DMS 273 (cell line): ENCODE measurements at regions not wholly inside any gene's neighbourhood (a gene's known extent, or its start where the extent isn't known, plus 50 kb on each side); places are given as distances from the start of the nearest gene placed in this dataset.

Experiments used
- DNase-seq: peaks from one replicate; lab custom pipeline; 2025; ENCODE audit not compliant: unreplicated experiment; lab: John Stamatoyannopoulos, UW

- no peak for DNase-seq
Measured at GRCh38 chr6:19438566-19439353, 398.4 kb upstream of the ID4 start.

GRCh38 chr6:19440531-19440930, 396.6 kb upstream of the ID4 start:
- no peak for DNase-seq

- DNase-seq: no peak
Measured at GRCh38 chr6:19443411-19443810, 393.8 kb upstream of the ID4 start.

DNA sequence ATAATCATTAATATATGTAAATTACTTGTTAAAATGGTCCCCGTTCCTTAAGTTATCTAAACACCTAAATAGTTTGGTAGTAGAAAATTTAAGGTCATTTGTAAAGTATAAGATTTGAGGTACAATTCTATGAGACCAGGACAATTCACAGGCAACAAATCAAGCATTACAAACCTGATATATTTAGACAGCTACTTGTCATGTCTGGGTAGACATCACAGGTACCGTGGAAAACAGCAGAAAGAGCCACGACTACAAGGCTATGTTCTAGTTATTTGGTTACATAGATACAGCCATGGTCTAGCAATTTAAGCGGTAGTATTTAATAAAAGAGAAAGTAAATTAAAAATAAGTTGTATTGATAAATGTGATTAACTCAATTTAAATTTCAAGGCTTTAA, 393.1 kb upstream of the ID4 start:
- no peak for DNase-seq

- no peak for DNase-seq
Measured at GRCh38 chr6:19444481-19444880, 392.7 kb upstream of the ID4 start.

GRCh38 chr6:19446570-19446969, 390.6 kb upstream of the ID4 start:
- DNase-seq: no peak

- no peak for DNase-seq
Measured at GRCh38 chr6:19450651-19451050, 386.5 kb upstream of the ID4 start.

DNA sequence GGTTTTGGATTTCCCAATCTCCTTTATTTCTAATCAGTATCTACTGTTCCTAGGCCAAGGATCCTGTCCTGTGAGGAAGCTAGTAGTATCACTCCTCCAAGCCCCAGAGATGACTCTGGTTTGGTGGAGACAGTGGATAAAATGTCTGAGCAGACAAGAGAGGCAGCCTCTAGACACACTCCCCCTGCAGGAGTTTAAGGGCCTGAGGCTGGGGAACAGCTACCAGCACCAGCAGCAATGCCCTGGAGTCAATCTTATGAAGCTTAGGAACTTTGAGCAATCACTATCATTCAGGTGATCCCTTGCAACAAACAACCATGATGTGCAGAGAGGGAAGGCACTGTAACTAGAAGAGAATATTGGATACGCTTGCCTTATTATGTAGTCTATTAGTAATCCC, 384.7 kb upstream of the ID4 start:
- DNase-seq: peak; percentile 37

GRCh38 chr6:19454001-19454720, 383.0 kb upstream of the ID4 start:
- no peak for DNase-seq

DNA sequence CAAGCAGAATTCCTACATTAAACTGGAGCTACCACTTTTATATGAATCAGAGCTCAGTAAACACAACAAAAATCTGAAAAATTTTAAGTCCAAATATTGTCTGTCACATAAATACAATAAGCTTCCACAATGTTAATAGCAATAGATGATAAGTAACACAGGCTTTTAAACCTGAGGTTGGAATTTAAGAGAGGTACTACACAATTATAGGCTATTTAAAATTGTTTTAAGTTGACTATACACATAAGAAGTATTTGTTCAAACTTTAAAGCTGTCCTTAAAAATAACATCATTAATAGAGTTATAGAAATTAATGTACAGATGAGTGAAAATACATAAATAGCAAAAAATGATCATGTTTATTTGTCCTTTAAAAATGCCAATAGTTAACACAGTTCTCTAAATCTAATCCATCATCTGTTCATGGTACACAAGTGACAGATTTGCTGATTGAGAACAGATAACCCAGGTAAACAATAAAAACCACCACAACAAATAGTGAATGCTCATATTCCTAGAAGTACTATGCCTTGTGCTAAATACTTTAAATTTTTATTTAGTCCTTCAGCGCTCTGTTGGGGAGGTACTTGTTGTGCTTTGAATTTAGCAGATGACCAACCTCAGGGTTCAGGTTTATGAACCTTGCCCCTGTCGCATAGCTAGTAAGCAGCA, 382.3 kb upstream of the ID4 start:
- DNase-seq: no peak

DNA sequence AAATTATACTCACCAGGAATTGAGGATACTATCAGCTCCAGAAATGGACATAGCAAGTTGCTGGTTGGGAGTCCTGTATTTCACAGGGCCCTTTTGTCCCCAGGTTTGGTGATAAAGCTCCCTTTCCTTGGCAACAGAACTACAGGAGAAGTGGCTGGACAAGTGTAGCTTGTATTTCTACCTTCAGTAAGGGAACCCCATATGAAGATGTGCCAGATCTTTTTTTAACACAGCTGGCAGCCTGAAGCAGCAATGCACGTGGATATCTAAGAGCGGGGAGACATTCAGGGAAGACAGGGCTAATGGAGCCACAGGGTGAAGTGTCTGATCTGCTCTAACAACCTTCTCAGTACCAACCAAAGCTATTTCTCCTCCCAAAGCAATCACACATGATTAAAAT, 373.9 kb upstream of the ID4 start:
- no peak for DNase-seq

- DNase-seq: no peak
Measured at GRCh38 chr6:19463925-19464324, 373.2 kb upstream of the ID4 start.

- DNase-seq: peak; percentile 30
Measured at GRCh38 chr6:19465256-19465655, 371.9 kb upstream of the ID4 start.

GRCh38 chr6:19465760-19466159, 371.4 kb upstream of the ID4 start:
- peak; percentile 36 for DNase-seq

DNA sequence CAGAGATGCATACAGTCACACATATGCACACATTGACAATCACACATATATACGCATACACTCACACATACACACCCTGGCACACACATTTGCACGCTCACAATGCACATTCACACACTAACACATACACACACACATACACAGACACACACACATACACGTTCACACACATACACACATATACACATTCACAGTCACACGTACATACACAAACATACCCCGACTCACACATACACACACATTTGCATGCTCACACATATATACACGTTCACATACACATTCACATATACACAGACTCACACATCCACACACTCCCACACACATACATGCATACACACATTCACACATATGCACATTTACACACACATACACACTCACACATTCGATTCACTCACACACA, 366.8 kb upstream of the ID4 start:
- DNase-seq: no peak

- peak; percentile 7 for DNase-seq
Measured at GRCh38 chr6:19472153-19472552, 365.0 kb upstream of the ID4 start.

DNA sequence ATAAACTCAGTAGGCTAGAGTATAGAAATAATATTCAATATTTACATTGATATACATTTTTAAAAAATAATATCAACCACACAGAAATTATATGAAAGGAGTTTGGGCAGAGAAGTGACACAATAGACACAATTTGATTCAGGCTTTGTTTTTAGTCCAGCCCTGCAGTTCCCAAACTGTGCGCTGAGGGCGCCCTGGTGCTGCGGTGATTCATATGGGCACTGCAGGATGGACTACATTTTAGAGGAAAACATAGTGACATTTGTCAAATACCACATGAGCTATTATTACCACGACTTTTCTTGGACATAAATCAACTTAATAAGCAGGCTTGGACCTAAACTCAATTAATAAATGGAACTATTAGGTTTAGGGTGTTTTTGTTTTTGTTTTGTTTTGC, 364.3 kb upstream of the ID4 start:
- DNase-seq: peak; percentile 43

- DNase-seq: no peak
Measured at GRCh38 chr6:19477563-19477962, 359.6 kb upstream of the ID4 start.

DNA sequence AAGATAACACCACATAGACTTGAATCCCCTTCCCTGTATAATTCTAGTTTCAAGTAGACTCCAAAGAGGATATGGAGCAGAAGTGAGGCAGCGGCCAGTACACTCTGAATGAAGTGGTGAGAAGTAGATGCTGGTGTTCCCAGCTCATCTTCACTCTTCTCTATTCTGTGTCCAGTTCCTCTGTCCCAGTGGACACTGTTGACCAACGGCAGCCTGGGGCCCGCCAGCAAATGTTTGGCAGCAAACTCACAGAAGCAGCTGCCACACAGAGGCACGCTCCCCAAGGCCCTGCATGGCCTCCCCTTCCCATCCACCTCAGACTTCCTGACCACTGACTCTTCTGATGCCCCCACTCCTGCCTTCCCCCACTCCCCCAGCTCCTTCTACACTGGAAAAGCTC, 358.9 kb upstream of the ID4 start:
- DNase-seq: no peak

DNA sequence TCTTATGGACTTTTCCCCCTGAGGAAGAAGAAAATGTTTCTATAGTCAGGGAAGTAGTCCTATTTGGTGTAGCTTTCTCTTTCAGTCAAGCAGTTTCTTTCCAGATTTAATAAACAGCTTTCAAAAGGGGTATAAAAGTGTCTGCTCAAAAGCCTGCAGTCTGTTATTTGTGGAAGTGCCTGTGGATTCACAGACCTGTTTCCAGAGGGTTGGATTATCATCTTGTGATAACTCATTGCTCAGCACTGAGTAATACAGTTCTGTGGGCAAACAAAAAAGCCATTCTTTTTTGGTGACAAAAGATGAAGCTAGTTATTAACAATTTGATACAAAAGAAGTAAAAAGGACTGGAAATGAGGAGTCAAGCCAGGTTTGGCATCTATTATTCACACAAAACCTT, 358.2 kb upstream of the ID4 start:
- DNase-seq: no peak

DNA sequence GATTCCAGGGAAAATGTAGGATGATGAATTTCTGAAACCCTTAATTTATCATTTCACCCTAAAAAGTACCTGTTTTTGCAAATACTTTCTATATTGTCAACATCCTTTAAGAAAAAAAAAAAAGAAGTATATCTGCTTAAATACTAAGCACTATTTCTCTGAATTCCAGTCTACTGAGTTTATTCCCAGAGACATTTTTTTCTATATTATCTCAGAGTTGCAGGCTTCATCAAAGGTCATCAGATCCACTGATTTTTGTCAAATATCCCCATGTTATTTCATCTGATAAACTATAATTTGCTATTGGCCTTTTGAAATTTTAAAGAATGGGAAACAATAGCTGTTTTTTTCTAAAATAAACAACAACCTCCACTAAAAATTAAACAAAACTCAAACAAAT, 357.6 kb upstream of the ID4 start:
- DNase-seq: no peak
